Fibroblast of villous mesenchyme (primary cell): ENCODE measurements at regions not wholly inside any gene's neighbourhood (a gene's known extent, or its start where the extent isn't known, plus 50 kb on each side); places are given as distances from the start of the nearest gene placed in this dataset.
"Not testable (repeated sequence)": the region's sequence is repeated elsewhere in the genome, so short reads cannot be mapped to it uniquely, and the experiment has no call there.

Source experiments
- DNase-seq: peaks from one replicate; pipeline ENCODE4 v3.0.0-alpha.2; 2010; ENCODE audit warnings: low read depth
- H3K4me3 ChIP-seq: 2 replicates; pipeline ENCODE4 v1.5.1; 2011; ENCODE audit warnings: low read depth, mild to moderate bottlenecking, low read length
- TF ChIP-seq, protein P1 (sequence below): IDR thresholded peaks from 2 replicates; pipeline ENCODE4 v1.5.1; 2012; ENCODE audit warnings: low read depth, mild to moderate bottlenecking, low read length; ENCODE audit not compliant: insufficient read depth

DNA sequence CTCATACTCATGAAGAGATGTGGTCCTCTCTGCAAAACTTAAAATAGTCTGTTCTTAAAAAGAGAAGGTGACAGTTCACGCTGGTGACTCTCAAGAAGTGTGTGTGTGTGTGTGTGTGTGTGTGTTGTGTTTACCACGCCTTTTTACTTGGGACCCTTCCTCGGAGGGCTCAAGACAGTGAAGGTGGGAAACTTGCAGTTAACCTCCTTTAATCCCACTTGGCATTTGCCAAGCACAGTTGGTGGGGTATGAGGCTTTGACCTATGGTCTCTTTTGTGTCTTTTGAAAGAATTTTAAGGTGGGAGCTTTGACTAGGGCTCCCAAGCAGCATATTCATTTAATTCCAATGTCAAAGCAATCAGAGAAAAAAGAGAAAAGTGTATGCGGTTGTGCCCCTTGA is 395.8 kb downstream of the TFAP2B start:
- TF ChIP-seq, protein P1, sequence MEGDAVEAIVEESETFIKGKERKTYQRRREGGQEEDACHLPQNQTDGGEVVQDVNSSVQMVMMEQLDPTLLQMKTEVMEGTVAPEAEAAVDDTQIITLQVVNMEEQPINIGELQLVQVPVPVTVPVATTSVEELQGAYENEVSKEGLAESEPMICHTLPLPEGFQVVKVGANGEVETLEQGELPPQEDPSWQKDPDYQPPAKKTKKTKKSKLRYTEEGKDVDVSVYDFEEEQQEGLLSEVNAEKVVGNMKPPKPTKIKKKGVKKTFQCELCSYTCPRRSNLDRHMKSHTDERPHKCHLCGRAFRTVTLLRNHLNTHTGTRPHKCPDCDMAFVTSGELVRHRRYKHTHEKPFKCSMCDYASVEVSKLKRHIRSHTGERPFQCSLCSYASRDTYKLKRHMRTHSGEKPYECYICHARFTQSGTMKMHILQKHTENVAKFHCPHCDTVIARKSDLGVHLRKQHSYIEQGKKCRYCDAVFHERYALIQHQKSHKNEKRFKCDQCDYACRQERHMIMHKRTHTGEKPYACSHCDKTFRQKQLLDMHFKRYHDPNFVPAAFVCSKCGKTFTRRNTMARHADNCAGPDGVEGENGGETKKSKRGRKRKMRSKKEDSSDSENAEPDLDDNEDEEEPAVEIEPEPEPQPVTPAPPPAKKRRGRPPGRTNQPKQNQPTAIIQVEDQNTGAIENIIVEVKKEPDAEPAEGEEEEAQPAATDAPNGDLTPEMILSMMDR: no peak
- DNase-seq: no peak
- no peak overlapping the region for H3K4me3 ChIP-seq

DNA sequence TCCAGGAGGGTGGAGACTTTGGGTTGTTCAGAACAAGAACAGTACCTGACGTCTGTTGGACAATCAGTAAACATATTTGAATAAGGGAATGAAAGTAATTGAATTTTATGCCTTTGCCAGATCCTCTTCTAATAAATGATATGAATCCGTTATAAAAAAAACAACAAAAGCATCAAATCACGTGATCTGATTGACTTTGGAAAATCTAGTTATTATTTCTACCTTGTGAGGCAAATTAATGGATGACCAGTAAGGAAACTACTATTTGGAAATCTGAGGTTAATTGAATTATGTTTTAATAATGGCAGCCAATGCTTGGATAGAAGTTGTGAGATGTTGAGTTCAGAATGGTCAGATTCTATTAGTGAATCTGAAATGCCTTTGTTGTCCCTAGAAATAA is 399.5 kb downstream of the TFAP2B start:
- no peak for DNase-seq
- TF ChIP-seq, protein P1: no peak
- no peak overlapping the region for H3K4me3 ChIP-seq

DNA sequence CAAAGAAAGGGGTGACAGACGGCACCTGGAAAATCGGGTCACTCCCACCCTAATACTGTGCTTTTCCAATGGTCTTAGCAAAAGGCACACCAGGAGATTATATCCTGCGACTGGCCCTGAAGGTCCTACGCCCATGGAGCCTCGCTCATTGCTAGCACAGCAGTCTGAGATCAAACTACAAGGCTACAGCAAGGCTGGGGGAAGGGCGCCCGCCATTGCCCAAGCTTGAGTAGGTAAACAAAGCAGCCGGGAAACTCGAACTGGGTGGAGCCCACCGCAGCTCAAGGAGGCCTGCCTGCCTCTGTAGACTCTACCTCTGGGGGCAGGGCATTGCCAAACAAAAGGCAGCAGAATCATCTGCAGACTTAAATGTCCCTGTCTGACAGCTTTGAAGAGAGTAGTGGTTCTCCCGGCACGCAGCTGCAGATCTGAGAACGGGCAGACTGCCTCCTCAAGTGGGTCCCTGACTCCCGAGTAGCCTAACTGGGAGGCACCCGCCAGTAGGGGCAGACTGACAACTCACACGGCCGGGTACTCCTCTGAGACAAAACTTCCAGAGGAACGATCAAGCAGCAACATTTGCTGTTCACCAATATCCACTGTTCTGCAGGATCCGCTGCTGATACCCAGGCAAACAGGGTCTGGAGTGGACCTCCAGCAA is 406.0 kb downstream of the TFAP2B start:
- DNase-seq, H3K4me3 ChIP-seq: not testable (repeated sequence)

DNA sequence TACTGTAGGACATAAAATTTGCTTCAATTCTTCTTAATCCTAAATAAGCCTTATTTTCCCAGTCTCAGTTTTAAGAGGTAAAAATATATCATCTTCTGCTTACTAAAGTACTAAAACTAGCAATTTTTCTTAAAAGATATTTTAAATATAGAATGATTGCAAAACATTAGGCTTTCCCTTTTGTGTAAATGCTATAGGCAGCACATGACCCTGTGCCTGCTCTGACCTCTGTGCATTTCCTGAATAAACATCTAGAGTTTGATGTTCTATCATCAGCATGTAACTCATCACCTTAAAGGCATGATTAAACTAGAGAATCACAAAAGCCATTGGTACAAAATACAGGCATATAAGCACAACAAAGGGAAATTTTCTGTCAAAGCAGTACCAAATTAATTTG is 422.7 kb downstream of the TFAP2B start:
- H3K4me3 ChIP-seq: no peak overlapping the region
- TF ChIP-seq, protein P1: no peak

DNA sequence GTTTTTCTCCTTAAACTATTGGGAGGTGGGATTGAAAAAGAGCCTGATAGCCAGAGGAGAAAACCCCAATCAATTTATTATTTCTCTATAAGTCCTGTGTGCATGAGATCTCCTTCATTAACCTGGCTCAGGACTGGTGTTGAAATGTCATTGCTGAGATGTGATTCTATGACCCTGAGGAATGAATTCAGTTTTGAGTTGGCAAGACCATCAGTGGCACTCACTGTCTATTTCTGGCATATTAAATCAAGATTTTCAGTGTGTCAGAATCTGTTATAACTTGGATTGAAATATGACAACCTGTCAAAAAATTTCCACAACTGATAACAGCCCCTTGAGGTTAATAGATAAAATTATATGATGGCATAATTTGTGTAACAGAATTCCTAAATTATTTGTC is 431.1 kb downstream of the TFAP2B start:
- DNase-seq: no peak
- TF ChIP-seq, protein P1: no peak
- H3K4me3 ChIP-seq: no peak overlapping the region

More for the DNA sequence above, 422.7 kb downstream of the TFAP2B start:
- DNase-seq: no peak

DNA sequence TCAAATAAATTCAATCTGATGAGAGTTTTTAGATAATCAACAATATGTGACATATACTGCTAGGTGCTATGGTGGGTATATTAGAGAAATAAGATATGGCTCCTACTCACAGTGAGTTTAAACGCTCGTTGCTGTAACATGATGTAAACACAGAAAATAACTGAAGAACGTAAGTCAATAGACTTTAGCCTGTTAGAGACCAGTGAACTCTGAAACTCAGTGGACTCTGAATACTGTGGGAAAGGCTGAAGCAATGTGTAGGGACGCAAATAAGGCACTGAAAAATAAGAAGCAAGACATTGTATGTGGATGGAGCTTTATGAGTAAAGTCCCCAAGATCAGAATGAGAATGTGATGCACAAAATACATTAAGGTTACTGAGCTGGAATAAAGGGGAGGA is 431.6 kb downstream of the TFAP2B start:
- TF ChIP-seq, protein P1: no peak
- no peak overlapping the region for H3K4me3 ChIP-seq
- no peak for DNase-seq

DNA sequence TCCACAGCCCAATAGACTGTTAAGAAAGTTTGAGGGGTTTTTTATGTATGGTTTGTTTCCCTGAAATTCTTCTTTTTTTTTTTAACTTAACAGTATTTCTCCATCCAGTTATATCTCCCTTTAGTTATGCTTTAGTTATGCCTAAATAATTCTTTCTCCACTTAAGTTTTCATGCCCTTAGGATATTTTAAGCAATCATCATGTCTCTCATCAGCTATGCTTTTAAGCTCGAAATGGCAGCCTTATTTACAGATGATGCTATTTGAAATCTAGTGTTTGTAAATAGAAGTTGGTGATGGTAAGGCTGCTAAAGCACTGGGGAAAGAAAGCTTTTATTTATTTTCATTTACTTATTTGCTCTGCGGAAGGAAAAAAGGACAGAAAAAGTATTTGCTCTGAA is 439.3 kb downstream of the TFAP2B start:
- no peak overlapping the region for H3K4me3 ChIP-seq
- TF ChIP-seq, protein P1: no peak
- no peak for DNase-seq
